Progenitor cell of endocrine pancreas (in vitro differentiated cells): ENCODE measurements at regions not wholly inside any gene's neighbourhood (a gene's known extent, or its start where the extent isn't known, plus 50 kb on each side); places are given as distances from the start of the nearest gene placed in this dataset.

Experiments
- DNase-seq: peaks from one replicate; pipeline ENCODE4 v3.0.0; 2021; ENCODE audit warnings: low spot score; ENCODE audit not compliant: unreplicated experiment
- H3K27ac Mint-ChIP-seq: 2 replicates; pipeline ENCODE4 v1.8.0; 2021; ENCODE audit warnings: mild to moderate bottlenecking, moderate library complexity, mixed read lengths
- H3K27me3 Mint-ChIP-seq: 2 replicates; pipeline ENCODE4 v1.8.0; 2021; ENCODE audit warnings: mixed read lengths
- H3K36me3 Mint-ChIP-seq: 2 replicates; pipeline ENCODE4 v1.8.0; 2022; ENCODE audit warnings: mixed read lengths; ENCODE audit not compliant: insufficient read depth
- H3K4me1 Mint-ChIP-seq: 2 replicates; pipeline ENCODE4 v1.8.0; 2021; ENCODE audit warnings: low read depth, mixed read lengths
- H3K4me3 Mint-ChIP-seq: 2 replicates; pipeline ENCODE4 v1.8.0; 2021; ENCODE audit warnings: low read depth, mild to moderate bottlenecking, moderate library complexity, mixed read lengths
- H3K9me3 Mint-ChIP-seq: 2 replicates; pipeline ENCODE4 v1.8.0; 2021; ENCODE audit warnings: low read depth, mixed read lengths
- TF ChIP-seq, protein P1 (sequence below): fragments of 200-600 bp; sonication (generic); IDR thresholded peaks from one replicate; pipeline ENCODE4 v1.5.0; 2021; ENCODE audit warnings: antibody characterized with exemption, mild to moderate bottlenecking; ENCODE audit not compliant: unreplicated experiment

DNA sequence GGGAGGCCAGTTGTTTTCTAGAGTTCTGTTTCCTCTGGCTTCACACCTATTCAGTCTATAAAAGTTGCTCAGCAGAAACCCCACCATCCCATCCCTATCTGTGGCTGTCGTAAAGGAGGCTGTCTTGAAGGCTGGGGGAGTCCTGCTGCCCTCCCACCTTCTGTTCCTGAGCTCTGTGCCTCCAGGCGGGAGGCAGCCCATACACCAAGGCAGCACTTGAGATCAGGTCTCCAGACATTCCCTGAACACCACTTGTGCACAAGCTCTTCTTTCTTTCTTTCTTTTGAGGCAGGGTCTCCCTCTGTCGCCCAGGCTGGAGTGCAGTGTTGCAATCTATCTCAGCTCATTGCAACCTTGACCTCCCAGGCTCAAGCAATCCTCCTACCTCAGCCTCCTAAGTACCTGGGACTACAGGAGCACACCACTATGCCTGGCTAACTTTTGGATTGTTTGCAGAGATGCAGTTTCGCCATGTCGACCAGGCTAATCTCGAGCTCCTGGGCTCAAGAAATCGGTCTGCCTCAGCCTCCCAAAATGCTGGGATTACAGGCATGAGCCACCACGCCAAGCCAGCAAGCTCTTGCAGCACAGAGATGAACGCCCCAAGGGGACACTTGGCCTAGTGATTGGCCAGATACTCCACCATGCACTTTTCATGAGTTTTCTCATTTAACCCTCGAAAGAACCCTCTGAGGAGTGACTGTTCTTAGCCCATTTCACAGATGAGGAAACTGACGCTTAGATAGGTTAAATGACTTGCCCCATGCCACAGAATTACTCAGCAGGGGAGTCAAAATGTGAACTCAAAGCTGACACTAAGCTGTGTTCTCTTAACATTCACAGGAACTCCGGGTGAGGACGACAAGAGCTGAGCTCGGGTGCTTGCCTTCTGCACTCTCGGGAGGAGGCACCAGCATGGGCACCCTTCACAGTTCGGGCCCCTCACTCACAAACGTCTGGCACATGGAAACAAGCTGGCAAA lies 55.8 kb upstream of the ENPP6 start:
- no peak overlapping the region for H3K4me3 Mint-ChIP-seq
- H3K36me3 Mint-ChIP-seq = peaks cover 4% of the 10 kb centered on the region
- DNase-seq = no peak
- no peak overlapping the region for H3K27ac Mint-ChIP-seq
- no peaks in the 10 kb centered on the region for H3K27me3 Mint-ChIP-seq
- H3K9me3 Mint-ChIP-seq = peaks cover 11% of the 10 kb centered on the region
- TF ChIP-seq, protein P1, sequence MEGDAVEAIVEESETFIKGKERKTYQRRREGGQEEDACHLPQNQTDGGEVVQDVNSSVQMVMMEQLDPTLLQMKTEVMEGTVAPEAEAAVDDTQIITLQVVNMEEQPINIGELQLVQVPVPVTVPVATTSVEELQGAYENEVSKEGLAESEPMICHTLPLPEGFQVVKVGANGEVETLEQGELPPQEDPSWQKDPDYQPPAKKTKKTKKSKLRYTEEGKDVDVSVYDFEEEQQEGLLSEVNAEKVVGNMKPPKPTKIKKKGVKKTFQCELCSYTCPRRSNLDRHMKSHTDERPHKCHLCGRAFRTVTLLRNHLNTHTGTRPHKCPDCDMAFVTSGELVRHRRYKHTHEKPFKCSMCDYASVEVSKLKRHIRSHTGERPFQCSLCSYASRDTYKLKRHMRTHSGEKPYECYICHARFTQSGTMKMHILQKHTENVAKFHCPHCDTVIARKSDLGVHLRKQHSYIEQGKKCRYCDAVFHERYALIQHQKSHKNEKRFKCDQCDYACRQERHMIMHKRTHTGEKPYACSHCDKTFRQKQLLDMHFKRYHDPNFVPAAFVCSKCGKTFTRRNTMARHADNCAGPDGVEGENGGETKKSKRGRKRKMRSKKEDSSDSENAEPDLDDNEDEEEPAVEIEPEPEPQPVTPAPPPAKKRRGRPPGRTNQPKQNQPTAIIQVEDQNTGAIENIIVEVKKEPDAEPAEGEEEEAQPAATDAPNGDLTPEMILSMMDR = no peak
- H3K4me1 Mint-ChIP-seq = peaks cover 11% of the 10 kb centered on the region

DNA sequence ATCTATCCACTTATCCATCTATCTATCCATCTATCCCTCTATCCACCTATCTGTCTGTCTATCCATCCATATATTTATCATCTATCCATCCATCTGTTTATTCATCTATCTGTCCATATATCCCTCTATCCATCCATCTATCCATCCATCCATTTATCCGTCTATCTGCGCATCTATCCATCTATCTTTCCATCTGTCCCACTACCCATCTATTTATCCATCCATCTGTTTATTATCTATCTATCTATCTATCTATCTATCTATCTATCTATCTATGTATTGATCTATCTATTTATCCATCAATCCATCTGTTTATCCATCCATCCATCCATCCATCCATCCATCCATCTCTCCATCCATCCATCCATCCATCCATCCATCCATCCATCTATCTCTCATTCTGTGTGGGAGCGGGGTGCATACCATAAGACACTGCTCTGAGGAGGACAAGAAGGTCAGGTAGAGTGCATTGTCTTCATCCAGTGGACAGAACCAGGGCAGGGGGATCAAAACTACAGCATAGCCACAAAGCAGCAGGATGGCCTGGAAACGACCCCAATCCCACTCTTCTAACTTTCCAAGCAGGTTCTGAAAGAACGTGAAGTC lies 53.2 kb upstream of the ENPP6 start:
- Mint-ChIP-seq H3K9me3 (no peaks in the 10 kb centered on the region), H3K4me1 (peaks cover 11% of the 10 kb centered on the region), H3K27ac (no peak overlapping the region), H3K4me3 (no peak overlapping the region), H3K27me3 (peaks cover 7% of the 10 kb centered on the region), H3K36me3 (no peaks in the 10 kb centered on the region)
- TF ChIP-seq, protein P1 = no peak
- no peak for DNase-seq

DNA sequence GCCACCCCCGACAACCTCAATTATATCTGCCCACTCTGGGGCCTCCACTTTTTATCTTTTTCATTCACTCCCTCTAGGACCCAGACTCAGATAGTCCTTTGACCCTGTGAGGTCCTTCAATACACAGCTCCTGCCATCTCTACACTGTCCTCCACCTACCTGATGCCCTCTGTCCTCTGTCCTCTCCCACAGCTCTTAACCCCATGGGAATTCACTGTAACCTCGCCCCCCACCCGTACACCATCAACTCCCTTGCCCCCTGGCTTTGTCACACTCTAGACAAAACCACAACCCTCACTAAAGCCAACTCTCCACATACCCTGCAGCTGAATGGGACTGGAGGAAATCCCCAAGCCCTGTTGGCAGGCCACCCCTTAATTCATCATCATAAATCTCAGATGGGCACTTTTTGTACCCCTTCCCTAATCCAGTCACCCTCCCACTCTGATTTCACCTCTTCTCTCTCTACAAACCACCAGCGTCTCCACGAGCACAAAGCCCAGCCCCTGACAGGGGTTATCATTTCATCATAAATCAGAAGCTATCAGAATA lies 52.3 kb upstream of the ENPP6 start:
- no peak overlapping the region for H3K4me3 Mint-ChIP-seq
- DNase-seq = no peak
- TF ChIP-seq, protein P1 = no peak
- H3K27me3 Mint-ChIP-seq = peaks cover 7% of the 10 kb centered on the region
- H3K9me3 Mint-ChIP-seq = no peaks in the 10 kb centered on the region
- H3K27ac Mint-ChIP-seq = no peak overlapping the region
- H3K4me1 Mint-ChIP-seq = peaks cover 11% of the 10 kb centered on the region
- H3K36me3 Mint-ChIP-seq = no peaks in the 10 kb centered on the region

DNA sequence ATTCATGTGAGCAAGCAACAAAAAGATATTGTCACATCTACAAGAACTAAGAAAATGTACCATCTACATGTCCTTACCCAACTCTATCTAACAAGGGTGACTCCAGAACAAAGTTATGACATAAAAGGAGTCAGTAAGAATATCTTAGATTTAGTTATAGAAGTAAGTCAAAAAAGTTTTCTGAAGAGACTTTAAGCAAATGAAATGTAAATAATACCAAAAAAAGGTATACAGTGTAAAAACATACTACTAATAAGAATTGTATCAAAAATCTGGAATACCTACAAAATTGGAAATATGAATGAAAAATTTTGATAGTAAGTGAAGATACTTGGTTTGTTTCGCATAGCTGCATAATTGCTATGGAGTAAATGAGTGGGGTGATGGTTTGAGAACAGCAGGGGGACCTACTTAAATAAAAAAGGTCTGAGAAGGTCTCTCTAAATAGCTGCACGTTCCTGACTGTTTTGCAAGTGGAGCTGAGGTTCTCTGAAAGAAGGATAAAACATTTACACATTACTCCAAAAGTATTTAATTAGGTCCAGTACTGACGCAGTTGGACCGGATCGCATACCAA lies 51.0 kb upstream of the ENPP6 start:
- Mint-ChIP-seq H3K36me3 (no peaks in the 10 kb centered on the region), H3K27ac (no peak overlapping the region), H3K4me3 (no peak overlapping the region), H3K27me3 (peaks cover 7% of the 10 kb centered on the region), H3K4me1 (peaks cover 11% of the 10 kb centered on the region), H3K9me3 (no peaks in the 10 kb centered on the region)
- DNase-seq = no peak
- TF ChIP-seq, protein P1 = no peak
